H1 (cell line): ENCODE measurements at regions not wholly inside any gene's neighbourhood (a gene's known extent, or its start where the extent isn't known, plus 50 kb on each side); places are given as distances from the start of the nearest gene placed in this dataset.

Experiments used
- GABPA ChIP-seq: IDR thresholded peaks from 2 replicates; pipeline ENCODE4 v1.6.1; 2011; ENCODE audit warnings: mild to moderate bottlenecking, low read length, moderate library complexity, borderline replicate concordance; ENCODE audit not compliant: insufficient read depth
- GTF2F1 ChIP-seq: IDR thresholded peaks from 2 replicates; pipeline ENCODE4 v1.6.1; 2012; ENCODE audit warnings: low read depth, low read length, improper control_type of control experiment, borderline replicate concordance
- RFX5 ChIP-seq: IDR thresholded peaks from 2 replicates; pipeline ENCODE4 v1.6.1; 2011; ENCODE audit warnings: low read depth, low read length, improper control_type of control experiment, borderline replicate concordance

DNA sequence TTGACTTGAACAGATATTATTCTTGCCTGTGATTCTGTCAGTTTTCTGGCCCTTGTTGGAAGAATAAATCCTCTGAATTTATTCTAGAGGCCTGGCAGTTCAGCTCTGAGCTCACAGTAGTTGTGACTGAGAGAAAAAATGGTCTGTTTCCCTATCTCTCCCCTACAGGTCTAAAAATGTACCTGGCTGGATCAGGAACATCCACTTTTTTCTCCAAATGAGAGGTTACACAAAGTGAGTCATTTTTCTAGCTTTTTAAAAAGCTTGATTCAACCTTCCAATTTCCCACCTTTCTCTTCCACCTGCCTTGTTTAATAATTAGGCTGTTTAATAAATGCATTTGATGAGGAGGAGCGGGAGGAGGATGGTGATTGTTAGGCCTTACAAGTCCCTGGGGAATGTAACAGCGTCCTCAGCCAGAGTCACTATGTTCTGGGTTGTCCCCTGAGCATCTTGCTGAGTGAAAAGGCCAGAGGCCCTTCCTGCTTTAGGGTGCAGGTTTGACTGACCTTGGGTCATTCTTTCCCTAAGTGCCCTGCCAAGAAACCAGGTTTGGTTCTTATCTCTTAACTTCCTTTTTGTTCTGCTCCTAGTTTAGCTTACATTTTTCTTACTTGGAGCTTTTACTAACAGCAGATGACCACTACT lies 91.7 kb upstream of the FUT8 start:
- TF ChIP-seq RFX5 = no peak
- no peak for TF ChIP-seq GTF2F1
- TF ChIP-seq GABPA = no peak
